GM12878 (cell line): ENCODE measurements at regions not wholly inside any gene's neighbourhood (a gene's known extent, or its start where the extent isn't known, plus 50 kb on each side); places are given as distances from the start of the nearest gene placed in this dataset.

Experiments used
- ATAC-seq: fragments of 200-7000 bp; cut with Tn5 transposase; 3 replicates; pipeline ENCODE4 v1.9.1; 2020; ENCODE audit warnings: mild to moderate bottlenecking, moderate library complexity
- BruUV-seq: library from RNA; stranded (reverse); fragments of 400-500 nt; replicated peaks from 2 replicates; lab custom pipeline; 2021; lab: Mats Ljungman, UMichigan
- CTCF ChIA-PET: fragments of 300-600 bp; sonication (Branson Sonifier 250); formaldehyde crosslinking; extraction: SDS; loops from one replicate; lab custom pipeline; 2021; ENCODE audit warnings: inconsistent platforms; lab: Yijun Ruan, JAX
- POLR2A ChIA-PET: fragments of 350-600 bp; formaldehyde crosslinking; extraction: SDS; loops from one replicate; lab custom pipeline; 2021; ENCODE audit warnings: inconsistent platforms; lab: Charles Lee
- RAD21 ChIA-PET: fragments of 300-600 bp; sonication (Branson Sonifier 250); formaldehyde crosslinking; loops from one replicate; lab custom pipeline; 2023; ENCODE audit warnings: antibody characterized with exemption; ENCODE audit not compliant: unreplicated experiment; lab: Charles Lee
- SMC1A ChIA-PET: fragments of 300-600 bp; sonication (Branson Sonifier 250); formaldehyde crosslinking; loops from one replicate; lab custom pipeline; 2023; ENCODE audit not compliant: unreplicated experiment, uncharacterized antibody; lab: Charles Lee
- DNase-seq: peaks from one replicate; pipeline ENCODE4 v3.0.0-alpha.2; 2011; ENCODE audit warnings: low read depth, low spot score
- FAIRE-seq: peaks from 3 replicates; lab custom pipeline; 2011; peaks lifted over from hg19 to GRCh38; lab: Jason Lieb, UNC
- H2AFZ ChIP-seq: 2 replicates; pipeline ENCODE4 v1.6.0; 2011; ENCODE audit warnings: low read depth, low read length, control low read depth; ENCODE audit not compliant: control insufficient read depth
- H3K27ac ChIP-seq: 2 replicates; pipeline ENCODE4 v1.5.1; 2011; ENCODE audit warnings: control low read depth; ENCODE audit not compliant: control insufficient read depth, insufficient read depth
- H3K27me3 ChIP-seq, 2 experiments: replicated peaks in 1 of 2; 2 replicates each; pipeline versions ENCODE4 v1.6.0 to v1.6.1; 2011; ENCODE audit warnings: low read length in 1 of 2; ENCODE audit not compliant: control insufficient read depth in 2 of 2, insufficient read depth in 2 of 2
- H3K36me3 ChIP-seq, 2 experiments: 2 replicates each; pipeline ENCODE4 v1.5.1; 2011; ENCODE audit warnings: low read length in 1 of 2; ENCODE audit not compliant: control insufficient read depth in 2 of 2, insufficient read depth in 2 of 2
- H3K4me1 ChIP-seq: 2 replicates; pipeline ENCODE4 v1.6.1; 2011; ENCODE audit warnings: mild to moderate bottlenecking, low read length, moderate library complexity, mixed read lengths; ENCODE audit not compliant: control insufficient read depth, insufficient read depth
- H3K4me2 ChIP-seq: 2 replicates; pipeline ENCODE4 v1.6.0; 2011; ENCODE audit warnings: control low read depth; ENCODE audit not compliant: control insufficient read depth, insufficient read depth
- H3K4me3 ChIP-seq: fragments of 200-600 bp; sonication (generic); 2 replicates; pipeline ENCODE4 v1.5.1; 2016
- H3K79me2 ChIP-seq: 2 replicates; pipeline ENCODE4 v1.6.0; 2011; ENCODE audit warnings: low read length; ENCODE audit not compliant: control insufficient read depth, insufficient read depth
- H3K9ac ChIP-seq: 2 replicates; pipeline ENCODE4 v1.8.0; 2011; ENCODE audit warnings: low read length, control low read depth, mixed read lengths; ENCODE audit not compliant: control insufficient read depth, insufficient read depth
- H3K9me3 ChIP-seq: replicated peaks from 3 replicates; pipeline ENCODE4 v1.5.1; 2011; ENCODE audit warnings: mild to moderate bottlenecking, low read length; ENCODE audit not compliant: control insufficient read depth, insufficient read depth
- H4K20me1 ChIP-seq: 2 replicates; pipeline ENCODE4 v1.6.0; 2011; ENCODE audit not compliant: control insufficient read depth, insufficient read depth
- ASH2L ChIP-seq: fragments of 300-600, 200-600 bp; sonication (generic); IDR thresholded peaks from 2 replicates; pipeline ENCODE4 v1.6.1; 2017; ENCODE audit warnings: low read depth, mild to moderate bottlenecking, borderline replicate concordance
- ATF2 ChIP-seq: IDR thresholded peaks from 2 replicates; pipeline ENCODE4 v1.6.1; 2012; ENCODE audit warnings: low read length, inconsistent platforms
- CHD4 ChIP-seq: fragments of 200-600 bp; sonication (generic); IDR thresholded peaks from 2 replicates; pipeline ENCODE4 v1.6.1; 2016; ENCODE audit warnings: mild to moderate bottlenecking
- ESRRA ChIP-seq: IDR thresholded peaks from 2 replicates; pipeline ENCODE4 v1.6.1; 2012; ENCODE audit warnings: mild to moderate bottlenecking, low read length, improper control_type of control experiment
- NR2C2 ChIP-seq: IDR thresholded peaks from 2 replicates; pipeline ENCODE4 v1.6.1; 2011; ENCODE audit warnings: borderline replicate concordance, low read depth; ENCODE audit not compliant: control insufficient read depth, insufficient read length
- RB1 ChIP-seq: fragments of 450-650 bp; formaldehyde crosslinking; IDR thresholded peaks from 2 replicates; pipeline ENCODE4 v1.6.1; 2017; ENCODE audit warnings: mild to moderate bottlenecking, borderline replicate concordance
- REST ChIP-seq: IDR thresholded peaks from 2 replicates; pipeline ENCODE4 v1.6.1; 2012; ENCODE audit warnings: mild to moderate bottlenecking, low read depth, low read length
- USF2 ChIP-seq: IDR thresholded peaks from 2 replicates; pipeline ENCODE4 v1.6.1; 2011; ENCODE audit warnings: low read depth, low read length, improper control_type of control experiment, borderline replicate concordance
- WRNIP1 ChIP-seq: IDR thresholded peaks from 2 replicates; pipeline ENCODE4 v1.6.1; 2011; ENCODE audit warnings: low read depth, low read length, improper control_type of control experiment, borderline replicate concordance
- YY1 ChIP-seq: IDR thresholded peaks from 2 replicates; pipeline ENCODE4 v1.6.1; 2011; ENCODE audit warnings: low read depth, mild to moderate bottlenecking, low read length
- ZBED1 ChIP-seq: IDR thresholded peaks from 2 replicates; pipeline ENCODE4 v1.6.1; 2016; ENCODE audit warnings: borderline replicate concordance
- ZBTB40 ChIP-seq: fragments of 450-650 bp; IDR thresholded peaks from 2 replicates; pipeline ENCODE4 v1.6.1; 2016; ENCODE audit warnings: mild to moderate bottlenecking, moderate library complexity, borderline replicate concordance
- WGBS: methylation state at CpG from one replicate; pipeline ENCODE4 v1.1.6; 2016; ENCODE audit warnings: low lambda C conversion rate; ENCODE audit not compliant: insufficient replicate concordance, insufficient coverage; ENCODE audit errors: missing lambda C conversion rate; 5-methylcytosine and 5-hydroxymethylcytosine counted together
- in situ Hi-C: fragments of 300-500 bp; cut with MboI; formaldehyde crosslinking; loops from 9 replicates; pipeline ENCODE4 v1.14.3; 2018; ENCODE audit warnings: mixed read lengths
- intact Hi-C: fragments of 100-400 bp; cut with micrococcal nuclease; formaldehyde crosslinking; loops from one replicate; pipeline ENCODE4 v1.14.2; 2022; ENCODE audit not compliant: unreplicated experiment

- FAIRE-seq (no peak), ATAC-seq (no peak)
- no peak for TF ChIP-seq WRNIP1
- TF ChIP-seq ATF2 = no peak
- no peak for TF ChIP-seq REST
- no peak for TF ChIP-seq RB1
- TF ChIP-seq YY1 = no peak
- TF ChIP-seq ZBED1 = no peak
- TF ChIP-seq ZBTB40 = no peak
- no peak for TF ChIP-seq CHD4
- no peak for TF ChIP-seq NR2C2
- no peak for TF ChIP-seq ESRRA
- TF ChIP-seq USF2 = no peak
- TF ChIP-seq ASH2L = no peak
Measured at GRCh38 chr3:78414261-78414660, 1353.5 kb downstream of the ROBO1 start.

More at GRCh38 chr3:78414261-78414660, 1353.5 kb downstream of the ROBO1 start:
- ChIA-PET SMC1A (no interaction called here), POLR2A (no interaction called here), RAD21 (no interaction called here), CTCF (no interaction called here)
- Histone ChIP-seq H3K36me3 (no peaks in the 10 kb centered on the region), H3K79me2 (no peaks in the 10 kb centered on the region), H3K4me1 (no peaks in the 10 kb centered on the region), H3K27me3 (no peaks in the 10 kb centered on the region; a peak in 1 of 4 replicates), H3K4me3 (no peak overlapping the region), H3K9me3 (no peaks in the 10 kb centered on the region), H3K4me2 (no peak overlapping the region), H3K9ac (no peak overlapping the region), H2AFZ (no peak overlapping the region), H3K27ac (no peak overlapping the region), H4K20me1 (no peaks in the 10 kb centered on the region)
- intact Hi-C loops = no loop called here
- DNase-seq = no peak
- in situ Hi-C loops = no loop called here
- 3% methylated on average over 2 of the region's 2 CpGs for WGBS
- BruUV-seq = no TSS peak
